ENCODE measurements at regions not wholly inside any gene's neighbourhood (a gene's known extent, or its start where the extent isn't known, plus 50 kb on each side); places are given as distances from the start of the nearest gene placed in this dataset.

GRCh38 chr12:92089559-92089958 lies 56.1 kb downstream of the BTG1 start:
- DNase-seq: no peak

- DNase-seq: no peak
Observed at GRCh38 chr12:92088805-92089204, 56.8 kb downstream of the BTG1 start.

GRCh38 chr12:92085736-92086040 lies 60.0 kb downstream of the BTG1 start:
- no peak for DNase-seq

- peak; percentile 29 for DNase-seq
Observed at GRCh38 chr12:92085040-92085735, 60.5 kb downstream of the BTG1 start.

GRCh38 chr12:92080911-92081285 lies 64.7 kb downstream of the BTG1 start:
- DNase-seq: no peak

GRCh38 chr12:92079054-92079385 lies 66.6 kb downstream of the BTG1 start:
- DNase-seq: no peak

GRCh38 chr12:92078167-92079053 lies 67.2 kb downstream of the BTG1 start:
- DNase-seq: no peak

GRCh38 chr12:92077530-92077929 lies 68.1 kb downstream of the BTG1 start:
- DNase-seq: no peak

GRCh38 chr12:92076101-92076500 lies 69.5 kb downstream of the BTG1 start:
- no peak for DNase-seq

GRCh38 chr12:92075425-92075914 lies 70.2 kb downstream of the BTG1 start:
- DNase-seq: no peak

GRCh38 chr12:92074889-92075288 lies 70.8 kb downstream of the BTG1 start:
- no peak for DNase-seq

- DNase-seq: no peak
Observed at GRCh38 chr12:92073094-92073493, 72.6 kb downstream of the BTG1 start.

- no peak for DNase-seq
Observed at GRCh38 chr12:92072112-92072511, 73.5 kb downstream of the BTG1 start.

- DNase-seq: no peak
Observed at GRCh38 chr12:92070864-92071445, 74.7 kb downstream of the BTG1 start.

- DNase-seq: no peak
Observed at GRCh38 chr12:92070054-92070863, 75.4 kb downstream of the BTG1 start.

GRCh38 chr12:92068459-92068858 lies 77.2 kb downstream of the BTG1 start:
- peak; percentile 61 for DNase-seq

GRCh38 chr12:92065639-92066038 lies 80.0 kb downstream of the BTG1 start:
- no peak for DNase-seq

- DNase-seq: peak; percentile 74
Observed at GRCh38 chr12:92065018-92065499, 80.6 kb downstream of the BTG1 start.

GRCh38 chr12:92064422-92064821 lies 81.2 kb downstream of the BTG1 start:
- DNase-seq: peak; percentile 75

GRCh38 chr12:92063641-92064040 lies 82.0 kb downstream of the BTG1 start:
- no peak for DNase-seq

- DNase-seq: no peak
Observed at GRCh38 chr12:92062539-92063493, 82.8 kb downstream of the BTG1 start.

- DNase-seq: no peak
Observed at GRCh38 chr12:92061061-92061460, 84.6 kb downstream of the BTG1 start.
